ENCODE measurements at regions not wholly inside any gene's neighbourhood (a gene's known extent, or its start where the extent isn't known, plus 50 kb on each side); places are given as distances from the start of the nearest gene placed in this dataset.

DNA sequence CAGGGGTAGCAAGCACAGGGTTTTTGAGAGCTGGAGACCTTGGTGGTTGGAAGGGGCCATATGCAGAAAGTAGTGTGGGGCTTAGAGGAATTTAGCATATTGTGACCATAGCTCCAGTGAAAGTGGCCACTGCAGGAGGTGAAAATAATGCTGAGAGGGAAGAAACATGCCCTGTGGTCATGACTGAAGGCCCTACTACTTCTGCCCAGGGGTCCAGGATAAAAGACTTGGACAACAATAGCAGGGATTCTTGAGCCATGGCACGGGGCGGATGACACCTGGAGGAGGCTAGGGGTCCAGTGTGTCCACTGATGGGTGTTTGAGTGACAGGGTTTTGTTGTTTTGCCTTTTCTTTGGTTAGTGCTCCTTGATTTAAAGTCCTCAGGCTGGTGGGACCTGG lies 694.6 kb downstream of the CPS1 start:
- TF ChIP-seq, protein P1, sequence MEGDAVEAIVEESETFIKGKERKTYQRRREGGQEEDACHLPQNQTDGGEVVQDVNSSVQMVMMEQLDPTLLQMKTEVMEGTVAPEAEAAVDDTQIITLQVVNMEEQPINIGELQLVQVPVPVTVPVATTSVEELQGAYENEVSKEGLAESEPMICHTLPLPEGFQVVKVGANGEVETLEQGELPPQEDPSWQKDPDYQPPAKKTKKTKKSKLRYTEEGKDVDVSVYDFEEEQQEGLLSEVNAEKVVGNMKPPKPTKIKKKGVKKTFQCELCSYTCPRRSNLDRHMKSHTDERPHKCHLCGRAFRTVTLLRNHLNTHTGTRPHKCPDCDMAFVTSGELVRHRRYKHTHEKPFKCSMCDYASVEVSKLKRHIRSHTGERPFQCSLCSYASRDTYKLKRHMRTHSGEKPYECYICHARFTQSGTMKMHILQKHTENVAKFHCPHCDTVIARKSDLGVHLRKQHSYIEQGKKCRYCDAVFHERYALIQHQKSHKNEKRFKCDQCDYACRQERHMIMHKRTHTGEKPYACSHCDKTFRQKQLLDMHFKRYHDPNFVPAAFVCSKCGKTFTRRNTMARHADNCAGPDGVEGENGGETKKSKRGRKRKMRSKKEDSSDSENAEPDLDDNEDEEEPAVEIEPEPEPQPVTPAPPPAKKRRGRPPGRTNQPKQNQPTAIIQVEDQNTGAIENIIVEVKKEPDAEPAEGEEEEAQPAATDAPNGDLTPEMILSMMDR (IDR thresholded peaks at IDR 0.05; ENCODE audit: extremely low read depth, low read depth, low read length) = no peak
- no peaks in the 10 kb centered on the region for H3K27me3 ChIP-seq (ENCODE audit: insufficient read depth, low read length)
- H3K4me2 ChIP-seq (ENCODE audit: insufficient read depth, low read length) = no peak overlapping the region
- no peaks in the 10 kb centered on the region for H3K36me3 ChIP-seq (ENCODE audit: insufficient read depth, low read length)
- H3K4me1 ChIP-seq (ENCODE audit: insufficient read depth, low read length) = no peaks in the 10 kb centered on the region
- H3K27ac ChIP-seq (ENCODE audit: low read depth, low read length) = no peak overlapping the region
- H3K9me3 ChIP-seq (ENCODE audit: low read depth, low read length) = no peaks in the 10 kb centered on the region
- H3K4me3 ChIP-seq (ENCODE audit: insufficient read depth, low read length) = no peak overlapping the region
- H4K20me1 ChIP-seq (ENCODE audit: insufficient read depth, low read length) = no peaks in the 10 kb centered on the region
- DNase-seq (ENCODE audit: insufficient read length, low spot score, missing footprints) = no peak
- H2AFZ ChIP-seq (ENCODE audit: low read length) = no peak overlapping the region
- H3K79me2 ChIP-seq (ENCODE audit: insufficient read depth, low read length) = no peaks in the 10 kb centered on the region

DNA sequence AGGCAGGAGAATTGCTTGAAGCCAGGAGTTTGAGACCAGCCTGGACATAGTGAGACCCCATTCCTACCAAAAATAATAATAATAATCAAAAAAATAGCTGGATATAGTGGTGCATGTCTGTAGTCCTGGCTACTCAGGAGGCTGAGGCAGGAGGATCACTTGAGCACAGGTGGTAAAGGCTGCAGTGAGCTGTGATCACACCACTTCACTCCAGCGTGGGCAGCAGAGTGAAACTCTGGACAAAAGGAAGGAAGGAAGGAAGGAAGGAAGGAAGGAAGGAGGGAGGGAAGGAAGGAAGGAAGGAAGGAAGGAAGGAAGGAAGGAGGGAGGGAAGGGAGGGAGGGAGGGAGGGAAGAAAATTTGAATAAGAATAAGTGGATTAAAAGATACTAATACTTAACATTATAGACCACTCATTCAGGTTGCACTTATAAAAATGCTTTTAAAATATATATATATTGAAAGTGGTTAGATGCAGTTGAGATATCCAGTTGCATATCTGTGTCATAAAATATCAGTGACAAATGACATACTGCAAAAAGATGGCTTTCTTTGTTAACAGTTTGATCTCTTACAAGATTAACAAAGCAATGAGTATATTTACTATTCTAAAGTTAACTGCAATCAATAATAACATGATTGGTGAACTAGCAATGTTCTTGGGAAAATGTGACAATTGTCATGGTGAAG lies 702.4 kb downstream of the CPS1 start:
- Histone ChIP-seq H3K79me2 (ENCODE audit: insufficient read depth, low read length) (no peaks in the 10 kb centered on the region), H3K4me3 (ENCODE audit: insufficient read depth, low read length) (no peak overlapping the region), H3K27me3 (ENCODE audit: insufficient read depth, low read length) (no peaks in the 10 kb centered on the region), H3K36me3 (ENCODE audit: insufficient read depth, low read length) (no peaks in the 10 kb centered on the region), H3K9me3 (ENCODE audit: low read depth, low read length) (no peaks in the 10 kb centered on the region), H3K27ac (ENCODE audit: low read depth, low read length) (no peak overlapping the region), H4K20me1 (ENCODE audit: insufficient read depth, low read length) (no peaks in the 10 kb centered on the region), H3K4me1 (ENCODE audit: insufficient read depth, low read length) (no peaks in the 10 kb centered on the region), H2AFZ (ENCODE audit: low read length) (no peak overlapping the region), H3K4me2 (ENCODE audit: insufficient read depth, low read length) (no peak overlapping the region)
- TF ChIP-seq, protein P1 (IDR thresholded peaks at IDR 0.05; ENCODE audit: extremely low read depth, low read depth, low read length) = no peak
- no peak for DNase-seq (ENCODE audit: insufficient read length, low spot score, missing footprints)

- H4K20me1 ChIP-seq (ENCODE audit: insufficient read depth, low read length) = no peaks in the 10 kb centered on the region
- no peak overlapping the region for H3K4me2 ChIP-seq (ENCODE audit: insufficient read depth, low read length)
- no peaks in the 10 kb centered on the region for H3K27me3 ChIP-seq (ENCODE audit: insufficient read depth, low read length)
- TF ChIP-seq, protein P1 (IDR thresholded peaks at IDR 0.05; ENCODE audit: extremely low read depth, low read depth, low read length) = no peak
- no peak overlapping the region for H3K4me3 ChIP-seq (ENCODE audit: insufficient read depth, low read length)
- no peaks in the 10 kb centered on the region for H3K9me3 ChIP-seq (ENCODE audit: low read depth, low read length)
- no peaks in the 10 kb centered on the region for H3K4me1 ChIP-seq (ENCODE audit: insufficient read depth, low read length)
- H3K36me3 ChIP-seq (ENCODE audit: insufficient read depth, low read length) = no peaks in the 10 kb centered on the region
- no peak overlapping the region for H3K27ac ChIP-seq (ENCODE audit: low read depth, low read length)
- no peaks in the 10 kb centered on the region for H3K79me2 ChIP-seq (ENCODE audit: insufficient read depth, low read length)
- DNase-seq (ENCODE audit: insufficient read length, low spot score, missing footprints) = no peak
- H2AFZ ChIP-seq (ENCODE audit: low read length) = no peak overlapping the region
Observed at GRCh38 chr2:211259831-211260476, 703.6 kb downstream of the CPS1 start.

GRCh38 chr2:211270257-211270656 lies 713.9 kb downstream of the CPS1 start:
- Histone ChIP-seq H3K36me3 (ENCODE audit: insufficient read depth, low read length) (no peaks in the 10 kb centered on the region), H3K4me3 (ENCODE audit: insufficient read depth, low read length) (no peak overlapping the region), H2AFZ (ENCODE audit: low read length) (no peak overlapping the region), H3K27ac (ENCODE audit: low read depth, low read length) (no peak overlapping the region), H3K79me2 (ENCODE audit: insufficient read depth, low read length) (no peaks in the 10 kb centered on the region), H3K4me2 (ENCODE audit: insufficient read depth, low read length) (no peak overlapping the region), H3K9me3 (ENCODE audit: low read depth, low read length) (no peaks in the 10 kb centered on the region), H3K27me3 (ENCODE audit: insufficient read depth, low read length) (no peaks in the 10 kb centered on the region), H3K4me1 (ENCODE audit: insufficient read depth, low read length) (no peaks in the 10 kb centered on the region), H4K20me1 (ENCODE audit: insufficient read depth, low read length) (no peaks in the 10 kb centered on the region)
- TF ChIP-seq, protein P1 (IDR thresholded peaks at IDR 0.05; ENCODE audit: extremely low read depth, low read depth, low read length) = no peak
- no peak for DNase-seq (ENCODE audit: insufficient read length, low spot score, missing footprints)

Measured in osteoblast (primary cell).